Parathyroid adenoma (tissue), 2 donors: ENCODE measurements at regions not wholly inside any gene's neighbourhood (a gene's known extent, or its start where the extent isn't known, plus 50 kb on each side); places are given as distances from the start of the nearest gene placed in this dataset.

Experiments used
- H2AFZ ChIP-seq: fragments of 300-600 bp; sonication (generic); one replicate; pipeline ENCODE4 v1.7.0; 2017; ENCODE audit warnings: antibody characterized with exemption, mild to moderate bottlenecking
- H3K27ac ChIP-seq: fragments of 300-600 bp; sonication (generic); one replicate; pipeline ENCODE4 v1.7.0; 2017
- H3K27me3 ChIP-seq: fragments of 300-600 bp; sonication (generic); one replicate; pipeline ENCODE4 v1.7.0; 2017; ENCODE audit warnings: low read length; ENCODE audit not compliant: control insufficient read depth, insufficient read depth
- H3K36me3 ChIP-seq: fragments of 300-600 bp; sonication (generic); one replicate; pipeline ENCODE4 v1.7.0; 2017; ENCODE audit warnings: low read length; ENCODE audit not compliant: control insufficient read depth, insufficient read depth
- H3K4me1 ChIP-seq: fragments of 300-600 bp; sonication (generic); one replicate; pipeline ENCODE4 v1.7.0; 2017; ENCODE audit warnings: control low read depth
- H3K4me2 ChIP-seq: fragments of 300-600 bp; sonication (generic); one replicate; pipeline ENCODE4 v1.7.0; 2017; ENCODE audit warnings: low read length
- H3K4me3 ChIP-seq: fragments of 300-600 bp; sonication (generic); one replicate; pipeline ENCODE4 v1.7.0; 2017; ENCODE audit warnings: low read depth, low read length
- H3K79me2 ChIP-seq: fragments of 300-600 bp; sonication (generic); one replicate; pipeline ENCODE4 v1.7.0; 2017; ENCODE audit warnings: control low read depth
- H3K9ac ChIP-seq: fragments of 300-600 bp; sonication (generic); one replicate; pipeline ENCODE4 v1.7.0; 2017; ENCODE audit warnings: mild to moderate bottlenecking
- H3K9me3 ChIP-seq: fragments of 300-600 bp; sonication (generic); one replicate; pipeline ENCODE4 v1.7.0; 2017; ENCODE audit warnings: low read length; ENCODE audit not compliant: control insufficient read depth
- CTCF ChIP-seq: fragments of 300-600 bp; sonication (generic); IDR thresholded peaks from one replicate; pipeline ENCODE4 v1.7.0; 2017; ENCODE audit warnings: antibody characterized with exemption, mild to moderate bottlenecking
- donor health status: primary hyperparathyroidism.

- TF ChIP-seq CTCF = no peak
- Histone ChIP-seq H3K27ac (no peak overlapping the region), H3K9me3 (no peaks in the 10 kb centered on the region), H2AFZ (no peak overlapping the region), H3K9ac (no peak overlapping the region), H3K4me1 (no peaks in the 10 kb centered on the region), H3K36me3 (no peaks in the 10 kb centered on the region), H3K79me2 (no peaks in the 10 kb centered on the region), H3K4me3 (no peak overlapping the region), H3K27me3 (no peaks in the 10 kb centered on the region), H3K4me2 (no peak overlapping the region)
These were observed 522.6 kb upstream of the PLXNA2 start for GRCh38 chr1:208766832-208767231.

DNA sequence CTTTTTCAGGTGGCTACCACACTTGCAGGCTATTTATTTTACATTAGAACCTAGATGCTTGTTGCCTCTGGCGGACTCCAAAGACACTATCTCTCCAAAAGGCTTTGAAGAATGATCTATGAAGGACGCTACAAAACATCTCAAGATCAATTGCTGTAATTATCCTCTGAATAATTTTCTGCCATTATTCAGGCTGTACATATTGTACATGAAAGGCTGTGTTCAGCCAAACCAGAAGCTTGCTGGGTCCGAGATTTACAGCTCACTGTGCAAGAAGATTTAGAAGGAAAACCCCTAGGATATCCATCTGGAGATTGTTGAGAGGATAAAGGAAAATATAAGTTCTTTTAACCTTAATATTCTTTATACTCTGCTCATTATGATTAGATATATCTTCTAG, 523.6 kb upstream of the PLXNA2 start:
- TF ChIP-seq CTCF = no peak
- H3K9me3 ChIP-seq = no peaks in the 10 kb centered on the region
- no peaks in the 10 kb centered on the region for H3K27me3 ChIP-seq
- H2AFZ ChIP-seq = no peak overlapping the region
- H3K79me2 ChIP-seq = no peaks in the 10 kb centered on the region
- H3K4me2 ChIP-seq = no peak overlapping the region
- no peak overlapping the region for H3K9ac ChIP-seq
- no peaks in the 10 kb centered on the region for H3K4me1 ChIP-seq
- no peak overlapping the region for H3K4me3 ChIP-seq
- no peaks in the 10 kb centered on the region for H3K36me3 ChIP-seq
- H3K27ac ChIP-seq = no peak overlapping the region

DNA sequence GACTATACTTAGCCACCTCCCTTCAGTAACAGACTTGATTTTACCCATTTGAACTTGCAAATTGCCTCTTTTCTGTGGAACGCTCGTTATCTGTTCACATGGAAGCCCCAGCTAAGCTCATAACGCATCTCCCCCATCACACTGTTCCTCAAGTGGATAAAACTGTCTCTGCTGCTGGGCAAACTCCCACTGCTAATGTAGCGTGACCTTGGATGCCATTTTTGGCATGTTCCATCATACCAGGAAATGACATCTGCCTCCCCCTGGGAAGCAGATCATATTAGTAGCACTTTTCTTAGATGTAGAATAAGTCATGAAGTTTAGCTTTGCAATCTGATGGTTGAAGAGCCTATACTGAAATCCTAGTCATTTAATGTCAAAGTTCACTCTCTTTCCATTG, 528.7 kb upstream of the PLXNA2 start:
- no peaks in the 10 kb centered on the region for H3K4me1 ChIP-seq
- no peak overlapping the region for H3K9ac ChIP-seq
- TF ChIP-seq CTCF = no peak
- no peak overlapping the region for H3K4me3 ChIP-seq
- H3K9me3 ChIP-seq = no peaks in the 10 kb centered on the region
- H3K27me3 ChIP-seq = no peaks in the 10 kb centered on the region
- no peak overlapping the region for H3K27ac ChIP-seq
- no peak overlapping the region for H2AFZ ChIP-seq
- no peaks in the 10 kb centered on the region for H3K79me2 ChIP-seq
- no peaks in the 10 kb centered on the region for H3K36me3 ChIP-seq
- H3K4me2 ChIP-seq = no peak overlapping the region

- no peaks in the 10 kb centered on the region for H3K27me3 ChIP-seq
- no peaks in the 10 kb centered on the region for H3K9me3 ChIP-seq
- H3K36me3 ChIP-seq = no peaks in the 10 kb centered on the region
- no peak for TF ChIP-seq CTCF
- no peaks in the 10 kb centered on the region for H3K79me2 ChIP-seq
- no peak overlapping the region for H2AFZ ChIP-seq
- no peak overlapping the region for H3K9ac ChIP-seq
- H3K27ac ChIP-seq = no peak overlapping the region
- H3K4me1 ChIP-seq = no peaks in the 10 kb centered on the region
- H3K4me2 ChIP-seq = no peak overlapping the region
- no peak overlapping the region for H3K4me3 ChIP-seq
These were observed 531.7 kb upstream of the PLXNA2 start for GRCh38 chr1:208775841-208776240.

DNA sequence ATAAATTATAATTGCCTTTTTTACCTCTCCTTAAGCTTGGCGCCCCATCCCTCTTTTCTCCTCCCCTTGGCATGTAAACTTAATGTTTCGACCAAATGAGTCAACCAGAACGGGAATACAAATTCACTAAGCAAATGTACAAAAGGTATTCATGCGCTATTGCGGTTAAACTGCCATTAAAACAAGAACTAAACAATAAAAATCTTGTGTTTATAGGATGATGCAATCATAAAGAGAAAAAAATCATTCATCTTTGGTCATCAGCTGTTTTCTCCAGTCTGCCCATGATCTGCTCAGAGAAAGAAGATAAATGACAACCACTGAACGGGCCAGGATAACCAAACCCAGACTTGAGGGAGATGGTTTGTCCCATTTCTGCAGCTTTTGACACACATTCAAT, 534.2 kb upstream of the PLXNA2 start:
- Histone ChIP-seq H3K27me3 (no peaks in the 10 kb centered on the region), H3K27ac (no peak overlapping the region), H3K9me3 (no peaks in the 10 kb centered on the region), H3K4me3 (no peak overlapping the region), H3K36me3 (no peaks in the 10 kb centered on the region), H3K79me2 (no peaks in the 10 kb centered on the region), H3K4me1 (no peaks in the 10 kb centered on the region), H2AFZ (no peak overlapping the region), H3K4me2 (no peak overlapping the region), H3K9ac (no peak overlapping the region)
- no peak for TF ChIP-seq CTCF
